ENCODE measurements at regions not wholly inside any gene's neighbourhood (a gene's known extent, or its start where the extent isn't known, plus 50 kb on each side); places are given as distances from the start of the nearest gene placed in this dataset.

DNA sequence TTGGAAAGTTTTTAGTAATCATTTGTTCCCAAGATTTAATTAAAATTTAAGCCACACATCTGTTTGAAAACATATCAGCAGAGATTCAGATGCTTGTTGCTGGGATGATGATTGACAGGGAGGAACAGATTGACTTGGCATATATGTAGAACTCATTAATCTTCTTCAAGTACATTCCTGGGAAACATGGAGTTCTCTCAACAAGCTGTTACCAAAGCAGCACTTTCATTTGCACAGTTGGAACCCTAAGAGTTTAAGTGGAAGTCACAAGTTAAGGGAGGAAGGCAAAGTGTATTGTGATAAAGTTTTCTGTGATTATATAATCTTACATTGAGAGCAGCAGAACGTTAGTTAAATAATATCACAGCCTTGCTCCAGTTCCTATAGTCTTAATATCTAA is 485.4 kb upstream of the CELF2 start:
- TF ChIP-seq RCOR1 (IDR thresholded peaks at IDR 0.05; ENCODE audit: insufficient replicate concordance, low read length), result no peak
- TF ChIP-seq MAFK (IDR thresholded peaks at IDR 0.05; ENCODE audit: low read depth, low read length), result no peak
- no peak for TF ChIP-seq NFE2L2 (IDR thresholded peaks at IDR 0.05; ENCODE audit: low read depth, low read length)
- TF ChIP-seq, protein P1, sequence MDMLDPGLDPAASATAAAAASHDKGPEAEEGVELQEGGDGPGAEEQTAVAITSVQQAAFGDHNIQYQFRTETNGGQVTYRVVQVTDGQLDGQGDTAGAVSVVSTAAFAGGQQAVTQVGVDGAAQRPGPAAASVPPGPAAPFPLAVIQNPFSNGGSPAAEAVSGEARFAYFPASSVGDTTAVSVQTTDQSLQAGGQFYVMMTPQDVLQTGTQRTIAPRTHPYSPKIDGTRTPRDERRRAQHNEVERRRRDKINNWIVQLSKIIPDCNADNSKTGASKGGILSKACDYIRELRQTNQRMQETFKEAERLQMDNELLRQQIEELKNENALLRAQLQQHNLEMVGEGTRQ (IDR thresholded peaks at IDR 0.05; ENCODE audit: low read depth, low read length), result no peak
- TF ChIP-seq, protein P2, sequence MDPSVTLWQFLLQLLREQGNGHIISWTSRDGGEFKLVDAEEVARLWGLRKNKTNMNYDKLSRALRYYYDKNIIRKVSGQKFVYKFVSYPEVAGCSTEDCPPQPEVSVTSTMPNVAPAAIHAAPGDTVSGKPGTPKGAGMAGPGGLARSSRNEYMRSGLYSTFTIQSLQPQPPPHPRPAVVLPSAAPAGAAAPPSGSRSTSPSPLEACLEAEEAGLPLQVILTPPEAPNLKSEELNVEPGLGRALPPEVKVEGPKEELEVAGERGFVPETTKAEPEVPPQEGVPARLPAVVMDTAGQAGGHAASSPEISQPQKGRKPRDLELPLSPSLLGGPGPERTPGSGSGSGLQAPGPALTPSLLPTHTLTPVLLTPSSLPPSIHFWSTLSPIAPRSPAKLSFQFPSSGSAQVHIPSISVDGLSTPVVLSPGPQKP (IDR thresholded peaks at IDR 0.05; ENCODE audit: borderline replicate concordance, low read depth, low read length), result no peak
- TF ChIP-seq FOS (IDR thresholded peaks at IDR 0.05; ENCODE audit: low read depth, low read length), result no peak
- no peak for TF ChIP-seq RAD21 (IDR thresholded peaks at IDR 0.05; ENCODE audit: low read length)
- no peak for TF ChIP-seq CEBPB (IDR thresholded peaks at IDR 0.05; ENCODE audit: low read depth, low read length)
- no peak for TF ChIP-seq MAZ (IDR thresholded peaks at IDR 0.05; ENCODE audit: borderline replicate concordance, low read depth, low read length)
- no peak for TF ChIP-seq BHLHE40 (IDR thresholded peaks at IDR 0.05; ENCODE audit: low read depth, low read length)
- TF ChIP-seq SMC3 (IDR thresholded peaks at IDR 0.05; ENCODE audit: low read depth, low read length), result no peak
- no peak for TF ChIP-seq MXI1 (IDR thresholded peaks at IDR 0.05; ENCODE audit: borderline replicate concordance, low read depth, low read length)
- no peak for TF ChIP-seq CTCF (conservative IDR thresholded peaks at IDR 0.05; ENCODE audit: low read depth, low read length)
- no peak for TF ChIP-seq RFX5 (IDR thresholded peaks at IDR 0.05; ENCODE audit: low read depth, low read length)
- no peak for TF ChIP-seq CHD1 (IDR thresholded peaks at IDR 0.05; ENCODE audit: low read depth, low read length)
- no peak for TF ChIP-seq POLR2A (IDR thresholded peaks at IDR 0.05; ENCODE audit: low read depth, low read length)
- Histone ChIP-seq H3K14ac (replicated peaks; ENCODE audit: low read depth, low read length) (no peak overlapping the region), H3K4me2 (ENCODE audit: low read depth, low read length) (no peak overlapping the region), H4K91ac (ENCODE audit: insufficient read depth, low read depth, low read length) (no peak overlapping the region), H3K79me1 (ENCODE audit: low read depth in 1 of 2, low read length in 2 of 2) (no peaks in the 10 kb centered on the region), H3K23ac (ENCODE audit: low read depth, low read length) (no peak overlapping the region), H3K4me1 (ENCODE audit: control insufficient read depth, insufficient read depth, low read length) (peaks cover 6% of the 10 kb centered on the region; the same call in 1 of the 2 replicates), H4K8ac (ENCODE audit: low read depth in 2 of 2, low read length in 2 of 2) (no peak overlapping the region), H3K9ac (ENCODE audit: low read depth, low read length) (no peak overlapping the region), H3K27me3 (ENCODE audit: control insufficient read depth, insufficient read depth, low read length) (no peaks in the 10 kb centered on the region), H2BK15ac (ENCODE audit: low read depth, low read length) (no peak overlapping the region), H2AK5ac (ENCODE audit: low read depth, low read length) (no peak overlapping the region), H3K9me3 (ENCODE audit: control insufficient read depth, insufficient read depth, low read length) (no peaks in the 10 kb centered on the region), H3K27ac (ENCODE audit: insufficient read depth, low read length) (no peak overlapping the region), H4K20me1 (ENCODE audit: insufficient read depth, low read length) (no peaks in the 10 kb centered on the region), H3K9me1 (ENCODE audit: insufficient read depth, low read length) (no peaks in the 10 kb centered on the region), H3K56ac (ENCODE audit: extremely low read depth, insufficient read depth, low read length) (no peak overlapping the region), H2BK120ac (ENCODE audit: low read depth, low read length) (no peak overlapping the region), H2AFZ (replicated peaks; ENCODE audit: low read length, poor library complexity) (no peak overlapping the region), H2AK9ac (replicated peaks; ENCODE audit: low read depth, low read length, poor library complexity) (no peak overlapping the region), H4K5ac (ENCODE audit: low read depth, low read length) (no peak overlapping the region), H3K36me3 (ENCODE audit: control insufficient read depth, insufficient read depth, low read length) (no peaks in the 10 kb centered on the region), H2BK20ac (ENCODE audit: low read depth, low read length) (no peak overlapping the region), H2BK5ac (ENCODE audit: low read depth, low read length, poor library complexity, severe bottlenecking) (no peak overlapping the region), H3K18ac (ENCODE audit: low read depth, low read length) (no peak overlapping the region), H3K4me3 (ENCODE audit: insufficient read depth, low read depth, low read length) (no peak overlapping the region), H3K4ac (ENCODE audit: low read depth, low read length) (no peak overlapping the region)
- intact Hi-C loops (cut with micrococcal nuclease), result no loop called here
- in situ Hi-C loops (cut with MboI; ENCODE audit: low sequenced_read_pairs), result no loop called here
- ChIA-PET POLR2A (ENCODE audit: unreplicated experiment) (no interaction called here), CTCF (no interaction called here)
- no CpG with 5 or more reads among the region's 1 CpG for WGBS, 2 experiments (ENCODE audit: extremely low coverage in 2 of 2, insufficient read length in 1 of 2)
- DNase-seq (no peak), ATAC-seq (ENCODE audit: low read depth) (no peak)
- no TSS peak for BruUV-seq (replicated peaks)
- dilution Hi-C loops (cut with HindIII; ENCODE audit: low sequenced_read_pairs, unreplicated experiment), result no loop called here

All from IMR-90 (cell line).